ENCODE measurements at regions not wholly inside any gene's neighbourhood (a gene's known extent, or its start where the extent isn't known, plus 50 kb on each side); places are given as distances from the start of the nearest gene placed in this dataset.

GRCh38 chr6:84390851-84391250, 163.4 kb upstream of the CEP162 start:
- Histone ChIP-seq H3K4me3 (replicated peaks in 1 of 3; ENCODE audit: insufficient read depth in 1 of 3, low read depth in 2 of 3, low read length in 3 of 3) (no peak overlapping the region), H3K27me3 (ENCODE audit: control insufficient read depth in 1 of 2, insufficient read depth in 2 of 2, low read length in 2 of 2) (no peaks in the 10 kb centered on the region), H2AFZ (ENCODE audit: low read length) (no peak overlapping the region), H3K4me1 (ENCODE audit: insufficient read depth, low read length) (no peaks in the 10 kb centered on the region), H3K9me3 (ENCODE audit: low read length) (no peaks in the 10 kb centered on the region), H4K20me1 (ENCODE audit: insufficient read depth, low read length) (no peaks in the 10 kb centered on the region), H3K36me3 (replicated peaks in 1 of 2; ENCODE audit: control insufficient read depth in 1 of 2, insufficient read depth in 2 of 2, low read length in 2 of 2) (no peaks in the 10 kb centered on the region), H3K79me2 (ENCODE audit: insufficient read depth, low read length) (no peaks in the 10 kb centered on the region), H3K27ac (ENCODE audit: extremely low read length, insufficient read depth, low read length) (no peak overlapping the region), H3K9ac (ENCODE audit: insufficient read depth, low read depth, low read length) (no peak overlapping the region), H3K4me2 (ENCODE audit: low read depth, low read length) (no peak overlapping the region)
- CTCF ChIA-PET (ENCODE audit: low intra/inter-chr PET ratio, low total read pairs) = no interaction called here
- ATAC-seq (no peak), DNase-seq (ENCODE audit: low spot score) (no peak), FAIRE-seq (no peak)
- no TSS peak for BruUV-seq (replicated peaks)
- intact Hi-C loops (cut with micrococcal nuclease; ENCODE audit: unreplicated experiment) = no loop called here
- POLR2A ChIA-PET = no interaction called here
- in situ Hi-C loops (cut with HindIII; ENCODE audit: extremely low pct_ligation_motif_present, low pct_unique_long_range_greater_than_20kb) = no loop called here
- WGBS (ENCODE audit: low lambda C conversion rate) = 0% methylated on average over 2 of the region's 2 CpGs
- TF ChIP-seq ZNF513 (CRISPR knock-in tag; conservative IDR thresholded peaks at IDR 0.05) (no peak), USF2 (IDR thresholded peaks at IDR 0.05; ENCODE audit: low read depth, low read length) (no peak), USF2 (CRISPR knock-in tag; IDR thresholded peaks at IDR 0.05; ENCODE audit: borderline replicate concordance) (no peak), PHF5A (CRISPR knock-in tag; IDR thresholded peaks at IDR 0.05; ENCODE audit: low read depth, unreplicated experiment) (no peak), CENPX (CRISPR knock-in tag; IDR thresholded peaks at IDR 0.05) (no peak), ZNF501 (CRISPR knock-in tag; IDR thresholded peaks at IDR 0.05) (no peak), HMGA1 (CRISPR knock-in tag; conservative IDR thresholded peaks at IDR 0.05) (no peak), GLI4 (CRISPR knock-in tag; IDR thresholded peaks at IDR 0.05; ENCODE audit: borderline replicate concordance) (no peak)
- TF ChIP-seq, protein P1, sequence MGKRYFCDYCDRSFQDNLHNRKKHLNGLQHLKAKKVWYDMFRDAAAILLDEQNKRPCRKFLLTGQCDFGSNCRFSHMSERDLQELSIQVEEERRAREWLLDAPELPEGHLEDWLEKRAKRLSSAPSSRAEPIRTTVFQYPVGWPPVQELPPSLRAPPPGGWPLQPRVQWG (CRISPR knock-in tag; IDR thresholded peaks at IDR 0.05; ENCODE audit: borderline replicate concordance, low read depth) = no peak
- TF ChIP-seq, protein P2, sequence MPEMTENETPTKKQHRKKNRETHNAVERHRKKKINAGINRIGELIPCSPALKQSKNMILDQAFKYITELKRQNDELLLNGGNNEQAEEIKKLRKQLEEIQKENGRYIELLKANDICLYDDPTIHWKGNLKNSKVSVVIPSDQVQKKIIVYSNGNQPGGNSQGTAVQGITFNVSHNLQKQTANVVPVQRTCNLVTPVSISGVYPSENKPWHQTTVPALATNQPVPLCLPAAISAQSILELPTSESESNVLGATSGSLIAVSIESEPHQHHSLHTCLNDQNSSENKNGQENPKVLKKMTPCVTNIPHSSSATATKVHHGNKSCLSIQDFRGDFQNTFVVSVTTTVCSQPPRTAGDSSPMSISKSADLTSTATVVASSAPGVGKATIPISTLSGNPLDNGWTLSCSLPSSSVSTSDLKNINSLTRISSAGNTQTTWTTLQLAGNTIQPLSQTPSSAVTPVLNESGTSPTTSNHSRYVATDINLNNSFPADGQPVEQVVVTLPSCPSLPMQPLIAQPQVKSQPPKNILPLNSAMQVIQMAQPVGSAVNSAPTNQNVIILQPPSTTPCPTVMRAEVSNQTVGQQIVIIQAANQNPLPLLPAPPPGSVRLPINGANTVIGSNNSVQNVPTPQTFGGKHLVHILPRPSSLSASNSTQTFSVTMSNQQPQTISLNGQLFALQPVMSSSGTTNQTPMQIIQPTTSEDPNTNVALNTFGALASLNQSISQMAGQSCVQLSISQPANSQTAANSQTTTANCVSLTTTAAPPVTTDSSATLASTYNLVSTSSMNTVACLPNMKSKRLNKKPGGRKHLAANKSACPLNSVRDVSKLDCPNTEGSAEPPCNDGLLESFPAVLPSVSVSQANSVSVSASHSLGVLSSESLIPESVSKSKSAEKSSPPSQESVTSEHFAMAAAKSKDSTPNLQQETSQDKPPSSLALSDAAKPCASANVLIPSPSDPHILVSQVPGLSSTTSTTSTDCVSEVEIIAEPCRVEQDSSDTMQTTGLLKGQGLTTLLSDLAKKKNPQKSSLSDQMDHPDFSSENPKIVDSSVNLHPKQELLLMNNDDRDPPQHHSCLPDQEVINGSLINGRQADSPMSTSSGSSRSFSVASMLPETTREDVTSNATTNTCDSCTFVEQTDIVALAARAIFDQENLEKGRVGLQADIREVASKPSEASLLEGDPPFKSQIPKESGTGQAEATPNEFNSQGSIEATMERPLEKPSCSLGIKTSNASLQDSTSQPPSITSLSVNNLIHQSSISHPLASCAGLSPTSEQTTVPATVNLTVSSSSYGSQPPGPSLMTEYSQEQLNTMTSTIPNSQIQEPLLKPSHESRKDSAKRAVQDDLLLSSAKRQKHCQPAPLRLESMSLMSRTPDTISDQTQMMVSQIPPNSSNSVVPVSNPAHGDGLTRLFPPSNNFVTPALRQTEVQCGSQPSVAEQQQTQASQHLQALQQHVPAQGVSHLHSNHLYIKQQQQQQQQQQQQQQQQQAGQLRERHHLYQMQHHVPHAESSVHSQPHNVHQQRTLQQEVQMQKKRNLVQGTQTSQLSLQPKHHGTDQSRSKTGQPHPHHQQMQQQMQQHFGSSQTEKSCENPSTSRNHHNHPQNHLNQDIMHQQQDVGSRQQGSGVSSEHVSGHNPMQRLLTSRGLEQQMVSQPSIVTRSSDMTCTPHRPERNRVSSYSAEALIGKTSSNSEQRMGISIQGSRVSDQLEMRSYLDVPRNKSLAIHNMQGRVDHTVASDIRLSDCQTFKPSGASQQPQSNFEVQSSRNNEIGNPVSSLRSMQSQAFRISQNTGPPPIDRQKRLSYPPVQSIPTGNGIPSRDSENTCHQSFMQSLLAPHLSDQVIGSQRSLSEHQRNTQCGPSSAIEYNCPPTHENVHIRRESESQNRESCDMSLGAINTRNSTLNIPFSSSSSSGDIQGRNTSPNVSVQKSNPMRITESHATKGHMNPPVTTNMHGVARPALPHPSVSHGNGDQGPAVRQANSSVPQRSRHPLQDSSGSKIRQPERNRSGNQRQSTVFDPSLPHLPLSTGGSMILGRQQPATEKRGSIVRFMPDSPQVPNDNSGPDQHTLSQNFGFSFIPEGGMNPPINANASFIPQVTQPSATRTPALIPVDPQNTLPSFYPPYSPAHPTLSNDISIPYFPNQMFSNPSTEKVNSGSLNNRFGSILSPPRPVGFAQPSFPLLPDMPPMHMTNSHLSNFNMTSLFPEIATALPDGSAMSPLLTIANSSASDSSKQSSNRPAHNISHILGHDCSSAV (CRISPR knock-in tag; IDR thresholded peaks at IDR 0.05; ENCODE audit: borderline replicate concordance) = no peak
